ENCODE measurements at regions not wholly inside any gene's neighbourhood (a gene's known extent, or its start where the extent isn't known, plus 50 kb on each side); places are given as distances from the start of the nearest gene placed in this dataset.

GRCh38 chr11:134861490-134862104, 449.6 kb upstream of the B3GAT1 start:
- Histone ChIP-seq H3K27ac (ENCODE audit: low read depth, low read length) (no peak overlapping the region), H3K36me3 (ENCODE audit: insufficient read depth, low read length) (no peaks in the 10 kb centered on the region), H4K20me1 (ENCODE audit: insufficient read depth, low read length) (no peaks in the 10 kb centered on the region), H3K4me1 (ENCODE audit: insufficient read depth, low read length) (no peaks in the 10 kb centered on the region), H3K4me2 (ENCODE audit: insufficient read depth, low read length) (no peak overlapping the region), H3K79me2 (ENCODE audit: insufficient read depth, low read length) (no peaks in the 10 kb centered on the region), H3K27me3 (ENCODE audit: insufficient read depth, low read length) (no peaks in the 10 kb centered on the region), H3K9me3 (ENCODE audit: low read depth, low read length) (no peaks in the 10 kb centered on the region), H2AFZ (ENCODE audit: low read length) (no peak overlapping the region), H3K4me3 (ENCODE audit: insufficient read depth, low read length) (no peak overlapping the region)
- TF ChIP-seq CTCF (IDR thresholded peaks at IDR 0.05; ENCODE audit: extremely low read depth, low read depth, low read length) = no peak
- no peak for DNase-seq (ENCODE audit: insufficient read length, low spot score, missing footprints)

- no peaks in the 10 kb centered on the region for H3K36me3 ChIP-seq (ENCODE audit: insufficient read depth, low read length)
- H3K4me2 ChIP-seq (ENCODE audit: insufficient read depth, low read length) = no peak overlapping the region
- H2AFZ ChIP-seq (ENCODE audit: low read length) = no peak overlapping the region
- H3K79me2 ChIP-seq (ENCODE audit: insufficient read depth, low read length) = no peaks in the 10 kb centered on the region
- DNase-seq (ENCODE audit: insufficient read length, low spot score, missing footprints) = no peak
- no peaks in the 10 kb centered on the region for H3K27me3 ChIP-seq (ENCODE audit: insufficient read depth, low read length)
- no peaks in the 10 kb centered on the region for H4K20me1 ChIP-seq (ENCODE audit: insufficient read depth, low read length)
- TF ChIP-seq CTCF (IDR thresholded peaks at IDR 0.05; ENCODE audit: extremely low read depth, low read depth, low read length) = no peak
- H3K4me3 ChIP-seq (ENCODE audit: insufficient read depth, low read length) = no peak overlapping the region
- H3K27ac ChIP-seq (ENCODE audit: low read depth, low read length) = no peak overlapping the region
- H3K9me3 ChIP-seq (ENCODE audit: low read depth, low read length) = no peaks in the 10 kb centered on the region
- H3K4me1 ChIP-seq (ENCODE audit: insufficient read depth, low read length) = no peaks in the 10 kb centered on the region
Observed at GRCh38 chr11:134858783-134859480, 446.9 kb upstream of the B3GAT1 start.

- no peak overlapping the region for H3K4me3 ChIP-seq (ENCODE audit: insufficient read depth, low read length)
- no peak overlapping the region for H2AFZ ChIP-seq (ENCODE audit: low read length)
- H3K27ac ChIP-seq (ENCODE audit: low read depth, low read length) = no peak overlapping the region
- H4K20me1 ChIP-seq (ENCODE audit: insufficient read depth, low read length) = no peaks in the 10 kb centered on the region
- no peak for DNase-seq (ENCODE audit: insufficient read length, low spot score, missing footprints)
- H3K27me3 ChIP-seq (ENCODE audit: insufficient read depth, low read length) = no peaks in the 10 kb centered on the region
- H3K36me3 ChIP-seq (ENCODE audit: insufficient read depth, low read length) = no peaks in the 10 kb centered on the region
- no peaks in the 10 kb centered on the region for H3K4me1 ChIP-seq (ENCODE audit: insufficient read depth, low read length)
- no peaks in the 10 kb centered on the region for H3K9me3 ChIP-seq (ENCODE audit: low read depth, low read length)
- H3K4me2 ChIP-seq (ENCODE audit: insufficient read depth, low read length) = no peak overlapping the region
- no peak for TF ChIP-seq CTCF (IDR thresholded peaks at IDR 0.05; ENCODE audit: extremely low read depth, low read depth, low read length)
- H3K79me2 ChIP-seq (ENCODE audit: insufficient read depth, low read length) = no peaks in the 10 kb centered on the region
Observed at GRCh38 chr11:134857035-134857434, 445.0 kb upstream of the B3GAT1 start.

GRCh38 chr11:134856056-134856971, 444.3 kb upstream of the B3GAT1 start:
- no peak overlapping the region for H3K4me3 ChIP-seq (ENCODE audit: insufficient read depth, low read length)
- no peak for DNase-seq (ENCODE audit: insufficient read length, low spot score, missing footprints)
- no peaks in the 10 kb centered on the region for H3K27me3 ChIP-seq (ENCODE audit: insufficient read depth, low read length)
- no peaks in the 10 kb centered on the region for H3K9me3 ChIP-seq (ENCODE audit: low read depth, low read length)
- H2AFZ ChIP-seq (ENCODE audit: low read length) = no peak overlapping the region
- no peaks in the 10 kb centered on the region for H4K20me1 ChIP-seq (ENCODE audit: insufficient read depth, low read length)
- H3K4me1 ChIP-seq (ENCODE audit: insufficient read depth, low read length) = no peaks in the 10 kb centered on the region
- no peak overlapping the region for H3K27ac ChIP-seq (ENCODE audit: low read depth, low read length)
- H3K4me2 ChIP-seq (ENCODE audit: insufficient read depth, low read length) = no peak overlapping the region
- H3K79me2 ChIP-seq (ENCODE audit: insufficient read depth, low read length) = no peaks in the 10 kb centered on the region
- TF ChIP-seq CTCF (IDR thresholded peaks at IDR 0.05; ENCODE audit: extremely low read depth, low read depth, low read length) = no peak
- no peaks in the 10 kb centered on the region for H3K36me3 ChIP-seq (ENCODE audit: insufficient read depth, low read length)

Measured in osteoblast (primary cell).